ENCODE measurements at regions not wholly inside any gene's neighbourhood (a gene's known extent, or its start where the extent isn't known, plus 50 kb on each side); places are given as distances from the start of the nearest gene placed in this dataset.

GRCh38 chr17:73987845-73988509 is 215.5 kb upstream of the RPL38 start:
- FAIRE-seq (no peak), DNase-seq (ENCODE audit: low spot score) (no peak), ATAC-seq (no peak)
- in situ Hi-C loops (cut with HindIII; ENCODE audit: extremely low pct_ligation_motif_present, low pct_unique_long_range_greater_than_20kb) (no loop called here), intact Hi-C loops (cut with micrococcal nuclease; ENCODE audit: unreplicated experiment) (no loop called here)
- Histone ChIP-seq H3K4me2 (ENCODE audit: low read depth, low read length) (no peak overlapping the region), H3K9me3 (ENCODE audit: low read length) (no peaks in the 10 kb centered on the region), H4K20me1 (ENCODE audit: insufficient read depth, low read length) (no peaks in the 10 kb centered on the region; the same call in 1 of the 2 replicates), H3K4me1 (ENCODE audit: insufficient read depth, low read length) (no peaks in the 10 kb centered on the region), H3K9ac (ENCODE audit: insufficient read depth, low read depth, low read length) (no peak overlapping the region), H3K36me3 (replicated peaks in 1 of 2; ENCODE audit: control insufficient read depth in 1 of 2, insufficient read depth in 2 of 2, low read length in 2 of 2) (no peaks in the 10 kb centered on the region), H3K79me2 (ENCODE audit: insufficient read depth, low read length) (no peaks in the 10 kb centered on the region), H2AFZ (ENCODE audit: low read length) (no peak overlapping the region), H3K27me3 (ENCODE audit: control insufficient read depth in 1 of 2, insufficient read depth in 2 of 2, low read length in 2 of 2) (peaks cover 10 to 62% of the 10 kb centered on the region in 2 experiments), H3K27ac (ENCODE audit: extremely low read length, insufficient read depth, low read length) (no peak overlapping the region), H3K4me3 (replicated peaks in 1 of 3; ENCODE audit: insufficient read depth in 1 of 3, low read depth in 2 of 3, low read length in 3 of 3) (no peak overlapping the region)
- 7% methylated on average over 15 of the region's 16 CpGs for WGBS (ENCODE audit: low lambda C conversion rate)
- TF ChIP-seq RNF219 (CRISPR knock-in tag; IDR thresholded peaks at IDR 0.05) (no peak), KLF12 (CRISPR knock-in tag; IDR thresholded peaks at IDR 0.05; ENCODE audit: borderline replicate concordance) (no peak), KLF9 (CRISPR knock-in tag; IDR thresholded peaks at IDR 0.05; ENCODE audit: low read depth) (no peak), ELF3 (CRISPR knock-in tag; IDR thresholded peaks at IDR 0.05) (no peak), ELF4 (CRISPR knock-in tag; IDR thresholded peaks at IDR 0.05; ENCODE audit: borderline replicate concordance) (no peak), FOXA3 (CRISPR knock-in tag; IDR thresholded peaks at IDR 0.05) (no peak)
- TF ChIP-seq, protein P1, sequence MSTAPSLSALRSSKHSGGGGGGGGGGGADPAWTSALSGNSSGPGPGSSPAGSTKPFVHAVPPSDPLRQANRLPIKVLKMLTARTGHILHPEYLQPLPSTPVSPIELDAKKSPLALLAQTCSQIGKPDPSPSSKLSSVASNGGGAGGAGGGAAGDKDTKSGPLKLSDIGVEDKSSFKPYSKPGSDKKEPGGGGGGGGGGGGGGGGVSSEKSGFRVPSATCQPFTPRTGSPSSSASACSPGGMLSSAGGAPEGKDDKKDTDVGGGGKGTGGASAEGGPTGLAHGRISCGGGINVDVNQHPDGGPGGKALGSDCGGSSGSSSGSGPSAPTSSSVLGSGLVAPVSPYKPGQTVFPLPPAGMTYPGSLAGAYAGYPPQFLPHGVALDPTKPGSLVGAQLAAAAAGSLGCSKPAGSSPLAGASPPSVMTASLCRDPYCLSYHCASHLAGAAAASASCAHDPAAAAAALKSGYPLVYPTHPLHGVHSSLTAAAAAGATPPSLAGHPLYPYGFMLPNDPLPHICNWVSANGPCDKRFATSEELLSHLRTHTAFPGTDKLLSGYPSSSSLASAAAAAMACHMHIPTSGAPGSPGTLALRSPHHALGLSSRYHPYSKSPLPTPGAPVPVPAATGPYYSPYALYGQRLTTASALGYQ (CRISPR knock-in tag; IDR thresholded peaks at IDR 0.05), result no peak
- TF ChIP-seq, protein P2, sequence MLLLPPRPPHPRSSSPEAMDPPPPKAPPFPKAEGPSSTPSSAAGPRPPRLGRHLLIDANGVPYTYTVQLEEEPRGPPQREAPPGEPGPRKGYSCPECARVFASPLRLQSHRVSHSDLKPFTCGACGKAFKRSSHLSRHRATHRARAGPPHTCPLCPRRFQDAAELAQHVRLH (CRISPR knock-in tag; IDR thresholded peaks at IDR 0.05; ENCODE audit: borderline replicate concordance, low read depth), result no peak
- no TSS peak for BruUV-seq (replicated peaks)
- ChIA-PET CTCF (ENCODE audit: low intra/inter-chr PET ratio, low total read pairs) (no interaction called here), POLR2A (no interaction called here)

All from HepG2 (cell line).